Activated T-cell treated with anti-CD3 and anti-CD28 coated beads, Interleukin-2, amount 50 U/mL, for 4 hours (primary cell): ENCODE measurements at regions not wholly inside any gene's neighbourhood (a gene's known extent, or its start where the extent isn't known, plus 50 kb on each side); places are given as distances from the start of the nearest gene placed in this dataset.
A peak's percentile ranks its signal among the peaks of the same experiment; 100 is the strongest.

Experiments
- ATAC-seq, 2 donors: fragments of 200-7000 bp; cut with Tn5 transposase; one replicate each; pipeline ENCODE4 v1.10.0; 2021
- DNase-seq: peaks from one replicate; pipeline ENCODE4 v3.0.0-alpha.2; 2020
- H3K27me3 Mint-ChIP-seq: one replicate; pipeline ENCODE4 v1.8.0; 2021; ENCODE audit warnings: low read depth, mixed read lengths
- H3K36me3 Mint-ChIP-seq: one replicate; pipeline ENCODE4 v1.8.0; 2022; ENCODE audit warnings: mixed read lengths; ENCODE audit not compliant: insufficient read depth
- H3K4me1 Mint-ChIP-seq: one replicate; pipeline ENCODE4 v1.8.0; 2021; ENCODE audit warnings: low read depth, mixed read lengths
- H3K4me3 Mint-ChIP-seq: one replicate; pipeline ENCODE4 v1.8.0; 2021; ENCODE audit warnings: mild to moderate bottlenecking, moderate library complexity, mixed read lengths
- H3K9me3 Mint-ChIP-seq: one replicate; pipeline ENCODE4 v1.8.0; 2021; ENCODE audit warnings: mixed read lengths

DNA sequence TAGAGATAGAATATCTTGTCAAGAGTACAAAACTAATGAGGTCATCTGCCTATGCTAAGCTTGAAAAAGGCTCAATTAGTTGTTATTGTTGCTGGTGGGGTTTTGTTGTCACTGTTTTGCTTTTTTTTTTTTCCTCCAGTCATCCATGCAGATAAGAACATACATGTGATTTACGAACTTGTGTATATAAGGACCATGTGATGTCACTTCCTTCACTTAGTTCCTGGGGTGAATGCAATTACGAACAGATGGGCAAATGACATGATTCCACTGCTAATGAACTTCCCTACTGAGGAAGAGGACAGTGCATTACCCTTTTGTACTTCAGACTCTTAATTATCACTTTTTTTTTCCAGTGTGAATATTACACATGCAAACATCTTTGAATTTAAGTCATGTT is 1175.3 kb upstream of the GJE1 start:
- Mint-ChIP-seq H3K9me3 (no peaks in the 10 kb centered on the region), H3K4me1 (no peaks in the 10 kb centered on the region), H3K4me3 (no peak overlapping the region), H3K27me3 (no peaks in the 10 kb centered on the region), H3K36me3 (no peaks in the 10 kb centered on the region)
- ATAC-seq (no peak), DNase-seq (no peak)

DNA sequence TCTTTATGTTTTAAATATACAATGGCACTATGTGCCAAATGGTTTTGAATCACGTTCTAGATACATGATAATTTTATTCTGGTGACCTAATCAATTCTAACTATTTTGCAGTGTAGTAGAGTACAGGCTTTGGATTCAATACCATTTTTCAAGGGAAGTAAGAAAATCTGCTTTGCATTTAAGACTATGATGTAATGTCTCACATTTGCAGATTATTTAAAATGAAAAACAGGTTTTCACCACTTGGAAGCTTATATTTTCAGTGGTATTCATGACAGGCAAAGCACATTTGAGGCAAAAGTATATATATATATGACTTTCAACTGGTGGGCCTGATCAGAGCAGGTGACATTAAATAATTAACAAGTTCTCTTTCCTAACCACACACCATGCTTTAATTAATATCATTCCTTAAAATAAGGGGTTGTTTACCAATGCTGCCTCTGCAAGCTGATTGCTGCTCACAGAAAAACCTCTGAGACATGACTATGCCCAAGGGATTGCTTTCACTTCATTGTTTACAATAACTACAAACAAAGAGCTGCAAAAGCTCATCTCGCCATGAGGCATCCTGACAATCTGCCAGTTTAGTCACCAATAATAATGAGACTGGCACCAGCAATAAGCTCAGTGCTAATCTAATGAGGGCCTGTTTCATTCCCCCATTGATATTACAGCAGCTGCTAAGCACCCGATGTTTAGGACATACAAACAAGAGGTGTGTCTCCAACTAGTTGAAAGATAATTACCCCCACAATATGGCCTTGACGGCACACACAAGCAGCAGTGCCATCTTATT is 1176.0 kb upstream of the GJE1 start:
- Mint-ChIP-seq H3K4me1 (no peaks in the 10 kb centered on the region), H3K27me3 (no peaks in the 10 kb centered on the region), H3K9me3 (no peaks in the 10 kb centered on the region), H3K36me3 (no peaks in the 10 kb centered on the region), H3K4me3 (no peak overlapping the region)
- no peak for ATAC-seq
- DNase-seq: no peak

DNA sequence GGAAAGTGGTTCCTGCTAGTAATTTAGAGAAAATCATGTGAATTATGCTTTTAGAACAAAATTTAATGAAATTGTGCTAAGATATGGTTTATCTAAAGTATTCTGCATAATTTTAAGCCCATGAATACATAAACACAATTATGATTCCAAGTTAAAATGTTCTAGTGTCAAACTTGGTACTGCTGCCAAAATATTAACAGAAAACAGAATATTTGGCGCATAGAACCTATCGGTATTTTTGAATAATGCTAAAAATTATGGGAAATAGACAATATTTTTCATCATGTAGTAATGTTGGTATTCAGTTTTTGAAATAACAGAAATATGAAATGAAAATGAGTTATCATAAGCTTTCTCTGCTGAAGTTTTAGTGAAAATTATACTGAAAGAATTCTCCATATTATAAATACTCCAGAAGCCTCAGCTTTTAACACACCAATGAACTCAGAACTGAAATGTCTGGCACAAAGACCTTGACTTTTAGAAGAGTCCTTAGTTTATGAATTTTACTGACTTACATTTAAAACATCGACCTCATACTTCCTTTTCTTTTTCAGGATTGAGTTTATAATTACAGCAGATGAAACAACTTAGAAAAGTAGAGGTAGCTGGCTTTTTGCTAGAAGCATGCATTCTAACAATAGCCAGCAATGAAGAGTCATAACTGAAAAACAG is 1192.3 kb upstream of the GJE1 start:
- DNase-seq (no peak), ATAC-seq (no peak)
- Mint-ChIP-seq H3K4me1 (no peaks in the 10 kb centered on the region), H3K4me3 (no peak overlapping the region), H3K36me3 (no peaks in the 10 kb centered on the region), H3K9me3 (peaks cover 6% of the 10 kb centered on the region), H3K27me3 (no peaks in the 10 kb centered on the region)

GRCh38 chr6:140932909-140933308 is 1199.8 kb upstream of the GJE1 start:
- peaks cover 4% of the 10 kb centered on the region for H3K27me3 Mint-ChIP-seq
- no peaks in the 10 kb centered on the region for H3K36me3 Mint-ChIP-seq
- H3K4me1 Mint-ChIP-seq: no peaks in the 10 kb centered on the region
- ATAC-seq: no peak
- no peak for DNase-seq
- no peak overlapping the region for H3K4me3 Mint-ChIP-seq
- no peaks in the 10 kb centered on the region for H3K9me3 Mint-ChIP-seq

GRCh38 chr6:140931581-140931980 is 1201.1 kb upstream of the GJE1 start:
- no peak overlapping the region for H3K4me3 Mint-ChIP-seq
- H3K36me3 Mint-ChIP-seq: no peaks in the 10 kb centered on the region
- no peaks in the 10 kb centered on the region for H3K4me1 Mint-ChIP-seq
- no peaks in the 10 kb centered on the region for H3K9me3 Mint-ChIP-seq
- ATAC-seq: no peak
- H3K27me3 Mint-ChIP-seq: peaks cover 4% of the 10 kb centered on the region
- DNase-seq: no peak

DNA sequence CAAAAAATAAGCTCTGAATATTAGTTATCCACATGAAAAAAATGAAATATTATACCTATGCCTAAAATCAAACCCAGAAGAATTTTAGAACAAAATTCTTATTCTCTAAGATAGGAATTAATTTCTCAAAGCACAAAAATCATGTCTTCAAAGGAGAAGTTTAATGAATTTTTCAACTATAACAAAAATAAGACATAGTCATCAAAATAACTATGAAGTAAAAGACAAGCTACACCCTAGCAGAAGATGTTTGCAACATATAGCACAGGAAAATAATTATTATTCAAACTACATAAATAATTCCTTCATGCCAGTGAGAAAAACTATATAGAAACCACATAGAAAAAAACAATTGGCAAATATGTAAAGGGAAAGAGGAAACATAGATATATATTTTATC is 1203.6 kb upstream of the GJE1 start:
- no peak for DNase-seq
- Mint-ChIP-seq H3K4me3 (no peak overlapping the region), H3K9me3 (no peaks in the 10 kb centered on the region), H3K4me1 (no peaks in the 10 kb centered on the region), H3K27me3 (peaks cover 4% of the 10 kb centered on the region), H3K36me3 (no peaks in the 10 kb centered on the region)
- ATAC-seq: no peak

DNA sequence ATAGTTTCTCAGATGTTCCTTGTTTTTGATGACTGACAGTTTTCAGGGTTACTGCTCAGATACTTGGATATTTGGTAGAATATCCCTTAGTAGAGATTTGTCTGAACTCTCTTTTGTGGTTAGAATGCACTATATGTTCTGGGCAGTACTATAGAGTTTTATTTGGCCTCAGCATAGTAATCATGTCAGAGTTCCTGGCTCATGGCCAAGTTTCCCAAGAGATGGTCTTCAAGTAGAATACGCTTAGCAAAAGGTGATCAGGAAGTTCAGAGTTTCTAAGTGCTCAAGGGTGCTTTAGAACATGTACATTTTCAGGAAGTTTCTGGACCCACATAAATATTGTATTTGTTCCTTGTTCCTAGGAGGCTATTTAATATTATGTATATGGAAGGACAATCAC is 1209.7 kb upstream of the GJE1 start:
- DNase-seq: no peak
- no peak for ATAC-seq
- no peak overlapping the region for H3K4me3 Mint-ChIP-seq
- no peaks in the 10 kb centered on the region for H3K9me3 Mint-ChIP-seq
- no peaks in the 10 kb centered on the region for H3K36me3 Mint-ChIP-seq
- H3K27me3 Mint-ChIP-seq: no peaks in the 10 kb centered on the region
- H3K4me1 Mint-ChIP-seq: no peaks in the 10 kb centered on the region

DNA sequence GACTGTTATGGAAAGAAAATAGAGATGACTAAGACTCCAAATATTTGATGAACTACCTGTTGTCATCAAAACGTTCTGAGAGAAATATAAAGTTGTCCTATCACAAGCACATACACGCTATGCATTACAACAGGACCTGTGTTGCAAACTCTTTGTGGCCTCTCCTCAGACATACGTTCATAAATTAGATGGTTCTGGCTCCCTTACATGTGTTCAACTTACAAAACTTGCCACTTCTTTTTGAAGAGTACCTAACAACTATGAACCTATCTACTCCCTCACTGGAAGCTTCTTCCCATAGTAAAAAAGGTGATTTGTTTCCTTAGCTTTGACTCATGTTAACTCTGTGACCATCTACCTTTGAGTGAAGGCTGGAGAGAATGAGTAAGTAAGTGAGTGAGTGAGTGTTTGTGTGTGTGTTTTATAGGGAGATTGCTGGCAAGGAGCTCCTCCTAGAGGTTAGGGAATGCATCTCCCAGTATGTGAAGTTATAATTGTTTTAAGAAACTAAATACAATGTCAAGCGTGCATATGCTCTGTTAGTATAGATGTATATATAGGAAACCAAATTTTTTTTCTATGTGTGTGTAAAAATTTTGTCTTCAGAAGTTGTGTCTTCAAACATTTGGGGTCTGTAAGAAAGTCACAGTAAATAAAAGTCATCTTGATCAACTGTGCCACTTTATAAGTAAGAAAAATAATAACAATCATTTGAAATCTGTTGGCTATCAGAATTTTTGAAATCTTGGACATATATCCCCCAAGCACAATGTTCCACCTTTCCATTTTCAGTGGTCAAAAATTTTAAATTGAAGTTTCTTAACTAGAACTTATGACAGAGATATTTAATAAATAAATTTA is 1211.1 kb upstream of the GJE1 start:
- ATAC-seq (peak; percentile 43 to 67), DNase-seq (no peak)
- no peaks in the 10 kb centered on the region for H3K36me3 Mint-ChIP-seq
- H3K4me3 Mint-ChIP-seq: no peak overlapping the region
- no peaks in the 10 kb centered on the region for H3K4me1 Mint-ChIP-seq
- no peaks in the 10 kb centered on the region for H3K27me3 Mint-ChIP-seq
- H3K9me3 Mint-ChIP-seq: no peaks in the 10 kb centered on the region

GRCh38 chr6:140917911-140918310 is 1214.8 kb upstream of the GJE1 start:
- H3K4me1 Mint-ChIP-seq: no peaks in the 10 kb centered on the region
- H3K27me3 Mint-ChIP-seq: no peaks in the 10 kb centered on the region
- H3K9me3 Mint-ChIP-seq: no peaks in the 10 kb centered on the region
- DNase-seq (no peak), ATAC-seq (no peak)
- H3K36me3 Mint-ChIP-seq: no peaks in the 10 kb centered on the region
- H3K4me3 Mint-ChIP-seq: no peak overlapping the region

DNA sequence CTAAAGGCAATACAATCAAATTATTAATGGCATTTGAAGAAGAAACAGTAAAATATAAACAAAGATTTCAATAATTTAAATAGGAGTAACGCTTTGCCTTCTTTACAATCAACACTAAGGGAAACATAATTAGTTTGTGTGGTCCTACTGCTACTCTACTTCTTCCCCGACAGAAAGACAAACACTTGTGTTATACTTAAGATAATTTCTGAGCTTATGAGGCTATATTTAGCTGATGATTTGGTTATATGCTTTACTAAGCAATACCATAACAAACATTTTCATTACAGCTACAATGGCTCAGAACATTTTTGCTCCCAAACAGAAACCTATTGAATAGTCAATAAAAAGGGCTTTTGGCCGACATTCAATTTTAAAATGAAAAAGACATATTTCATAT is 1217.2 kb upstream of the GJE1 start:
- no peaks in the 10 kb centered on the region for H3K4me1 Mint-ChIP-seq
- ATAC-seq (no peak), DNase-seq (no peak)
- no peaks in the 10 kb centered on the region for H3K36me3 Mint-ChIP-seq
- H3K9me3 Mint-ChIP-seq: no peaks in the 10 kb centered on the region
- H3K27me3 Mint-ChIP-seq: no peaks in the 10 kb centered on the region
- no peak overlapping the region for H3K4me3 Mint-ChIP-seq

DNA sequence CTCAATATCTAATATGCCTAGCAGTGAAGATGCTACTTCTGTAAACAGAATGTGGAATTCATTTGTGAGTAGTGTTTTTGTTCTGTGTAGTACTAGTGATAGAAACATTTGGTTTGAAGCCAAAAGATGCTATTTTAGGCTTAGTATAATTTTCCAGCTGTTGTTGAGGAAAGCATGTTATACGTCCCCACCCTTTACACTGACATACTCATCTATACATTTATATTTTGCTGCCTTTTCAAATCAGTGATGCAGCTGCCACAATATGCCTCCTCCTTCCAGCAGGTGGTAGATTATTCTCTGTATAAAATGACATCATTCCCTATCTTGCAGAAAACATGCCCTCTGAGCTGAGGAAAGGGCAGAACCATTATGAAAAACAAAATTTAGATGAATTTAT is 1217.6 kb upstream of the GJE1 start:
- no peak overlapping the region for H3K4me3 Mint-ChIP-seq
- no peaks in the 10 kb centered on the region for H3K4me1 Mint-ChIP-seq
- H3K27me3 Mint-ChIP-seq: no peaks in the 10 kb centered on the region
- ATAC-seq: no peak
- no peaks in the 10 kb centered on the region for H3K36me3 Mint-ChIP-seq
- H3K9me3 Mint-ChIP-seq: no peaks in the 10 kb centered on the region
- no peak for DNase-seq

DNA sequence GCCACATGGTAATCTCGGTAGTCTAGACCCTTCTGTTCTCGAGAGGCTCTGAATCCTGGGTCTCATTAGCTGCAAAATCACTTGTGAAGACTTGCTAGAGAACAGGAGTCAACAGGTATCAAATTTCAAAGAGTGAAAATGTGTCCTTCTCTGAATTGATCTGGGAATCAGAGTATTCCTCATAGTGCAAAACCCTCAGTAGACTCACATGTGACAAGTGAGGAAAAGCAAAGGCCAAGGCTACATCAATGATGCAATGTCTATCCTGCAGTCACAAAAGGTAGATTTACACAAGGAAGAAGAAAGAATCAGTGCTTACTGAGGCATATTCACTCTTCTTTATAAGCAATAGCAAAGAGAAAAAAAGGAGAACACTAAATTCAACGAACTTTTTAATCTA is 1220.0 kb upstream of the GJE1 start:
- no peaks in the 10 kb centered on the region for H3K9me3 Mint-ChIP-seq
- no peaks in the 10 kb centered on the region for H3K36me3 Mint-ChIP-seq
- H3K27me3 Mint-ChIP-seq: no peaks in the 10 kb centered on the region
- no peak overlapping the region for H3K4me3 Mint-ChIP-seq
- H3K4me1 Mint-ChIP-seq: no peaks in the 10 kb centered on the region
- DNase-seq: no peak
- no peak for ATAC-seq

GRCh38 chr6:140909625-140910024 is 1223.1 kb upstream of the GJE1 start:
- Mint-ChIP-seq H3K4me3 (no peak overlapping the region), H3K36me3 (no peaks in the 10 kb centered on the region), H3K4me1 (no peaks in the 10 kb centered on the region), H3K9me3 (no peaks in the 10 kb centered on the region), H3K27me3 (no peaks in the 10 kb centered on the region)
- ATAC-seq (no peak), DNase-seq (no peak)

DNA sequence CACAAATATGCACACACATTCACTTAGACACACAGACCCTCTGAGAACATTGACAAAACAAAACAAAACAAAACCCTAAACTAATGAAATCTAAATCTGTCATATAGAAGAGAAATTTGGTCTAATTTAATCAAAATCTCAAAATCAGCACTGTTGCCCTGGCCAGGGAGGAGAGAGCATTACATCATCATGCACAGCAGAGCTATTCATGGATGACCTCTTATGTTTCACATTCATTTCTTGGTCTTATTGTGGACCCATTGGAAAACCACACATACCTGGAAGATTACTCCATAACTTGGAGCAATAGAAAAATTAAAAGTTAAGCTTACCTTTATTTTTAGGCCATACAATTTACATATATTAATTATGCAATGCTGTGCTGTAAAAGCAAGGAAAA is 1223.6 kb upstream of the GJE1 start:
- H3K36me3 Mint-ChIP-seq: no peaks in the 10 kb centered on the region
- no peaks in the 10 kb centered on the region for H3K4me1 Mint-ChIP-seq
- no peak overlapping the region for H3K4me3 Mint-ChIP-seq
- no peaks in the 10 kb centered on the region for H3K9me3 Mint-ChIP-seq
- H3K27me3 Mint-ChIP-seq: no peaks in the 10 kb centered on the region
- ATAC-seq: no peak
- no peak for DNase-seq

DNA sequence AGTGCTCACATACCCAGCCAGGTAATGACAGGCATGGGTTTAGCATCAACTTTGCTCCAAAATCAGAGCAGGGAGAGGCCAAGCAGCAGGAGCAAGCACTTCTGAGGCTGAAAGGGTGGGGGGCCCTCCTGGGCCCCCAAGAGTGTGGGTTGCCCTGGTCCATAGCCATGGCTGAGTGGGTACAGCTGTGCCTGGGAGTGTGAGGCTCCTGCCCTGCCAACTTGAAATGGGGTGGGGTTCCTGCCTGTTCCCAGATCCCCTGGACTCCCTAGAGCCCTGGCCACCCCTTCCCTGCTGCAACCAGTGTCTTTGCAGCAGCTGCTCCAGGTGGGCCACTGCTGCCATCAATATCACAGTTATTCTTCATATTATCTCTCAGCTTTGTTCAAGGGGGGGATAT is 1224.2 kb upstream of the GJE1 start:
- H3K9me3 Mint-ChIP-seq: no peaks in the 10 kb centered on the region
- H3K27me3 Mint-ChIP-seq: no peaks in the 10 kb centered on the region
- H3K4me1 Mint-ChIP-seq: no peaks in the 10 kb centered on the region
- H3K4me3 Mint-ChIP-seq: no peak overlapping the region
- no peaks in the 10 kb centered on the region for H3K36me3 Mint-ChIP-seq
- no peak for ATAC-seq
- DNase-seq: no peak
